ENCODE measurements at regions not wholly inside any gene's neighbourhood (a gene's known extent, or its start where the extent isn't known, plus 50 kb on each side); places are given as distances from the start of the nearest gene placed in this dataset.

- no peak overlapping the region for H2AFZ ChIP-seq (ENCODE audit: low read length)
- H3K4me3 ChIP-seq (ENCODE audit: low read depth, low read length, poor library complexity, severe bottlenecking) = no peak overlapping the region
- intact Hi-C loops (cut with micrococcal nuclease; ENCODE audit: unreplicated experiment) = no loop called here
- TF ChIP-seq CTCF (conservative IDR thresholded peaks at IDR 0.05; ENCODE audit: low read length) (no peak), EZH2phosphoT487 (IDR thresholded peaks at IDR 0.05; ENCODE audit: borderline replicate concordance, low read depth, low read length) (no peak)
- no peak overlapping the region for H3K4me2 ChIP-seq (ENCODE audit: low read length)
- no TSS peak for BruUV-seq (replicated peaks)
- H3K27ac ChIP-seq (ENCODE audit: low read depth, low read length, poor library complexity, severe bottlenecking) = no peak overlapping the region
- H3K36me3 ChIP-seq (ENCODE audit: insufficient read depth, low read length) = no peaks in the 10 kb centered on the region
- ChIA-PET CTCF (ENCODE audit: unreplicated experiment) (no interaction called here), POLR2A (no interaction called here)
- H4K20me1 ChIP-seq (ENCODE audit: insufficient read depth, low read length) = no peaks in the 10 kb centered on the region
- no peaks in the 10 kb centered on the region for H3K9me3 ChIP-seq (ENCODE audit: low read length)
- H3K79me2 ChIP-seq (ENCODE audit: insufficient read depth, low read depth, low read length) = no peaks in the 10 kb centered on the region
- no peaks in the 10 kb centered on the region for H3K4me1 ChIP-seq (ENCODE audit: insufficient read depth, low read length, poor library complexity, severe bottlenecking)
- DNase-seq (ENCODE audit: low spot score) = no peak
- H3K9me2 ChIP-seq (ENCODE audit: insufficient read depth, low read length) = no peaks in the 10 kb centered on the region
These were observed 64.1 kb downstream of the DRD1 start for GRCh38 chr5:175379867-175380266.

- Histone ChIP-seq H2AFZ (ENCODE audit: low read length) (no peak overlapping the region), H3K9me3 (ENCODE audit: low read length) (no peaks in the 10 kb centered on the region), H3K4me3 (ENCODE audit: low read depth, low read length, poor library complexity, severe bottlenecking) (no peak overlapping the region), H3K79me2 (ENCODE audit: insufficient read depth, low read depth, low read length) (no peaks in the 10 kb centered on the region), H3K4me2 (ENCODE audit: low read length) (no peak overlapping the region), H4K20me1 (ENCODE audit: insufficient read depth, low read length) (no peaks in the 10 kb centered on the region), H3K4me1 (ENCODE audit: insufficient read depth, low read length, poor library complexity, severe bottlenecking) (no peaks in the 10 kb centered on the region), H3K27ac (ENCODE audit: low read depth, low read length, poor library complexity, severe bottlenecking) (no peak overlapping the region), H3K9me2 (ENCODE audit: insufficient read depth, low read length) (no peaks in the 10 kb centered on the region), H3K36me3 (ENCODE audit: insufficient read depth, low read length) (no peaks in the 10 kb centered on the region)
- no peak for TF ChIP-seq CTCF (conservative IDR thresholded peaks at IDR 0.05; ENCODE audit: low read length)
- ChIA-PET POLR2A (no interaction called here), CTCF (ENCODE audit: unreplicated experiment) (no interaction called here)
- intact Hi-C loops (cut with micrococcal nuclease; ENCODE audit: unreplicated experiment) = no loop called here
- no TSS peak for BruUV-seq (replicated peaks)
- no peak for DNase-seq (ENCODE audit: low spot score)
These were observed 65.4 kb downstream of the DRD1 start for GRCh38 chr5:175378444-175379028.

- no peaks in the 10 kb centered on the region for H4K20me1 ChIP-seq (ENCODE audit: insufficient read depth, low read length)
- CTCF ChIA-PET (ENCODE audit: unreplicated experiment) = no interaction called here
- intact Hi-C loops (cut with micrococcal nuclease; ENCODE audit: unreplicated experiment) = no loop called here
These were observed 66.2 kb downstream of the DRD1 start for GRCh38 chr5:175377816-175378215.

More at GRCh38 chr5:175377816-175378215, 66.2 kb downstream of the DRD1 start:
- Histone ChIP-seq H3K4me1 (ENCODE audit: insufficient read depth, low read length, poor library complexity, severe bottlenecking) (no peaks in the 10 kb centered on the region), H3K79me2 (ENCODE audit: insufficient read depth, low read depth, low read length) (no peaks in the 10 kb centered on the region), H3K27ac (ENCODE audit: low read depth, low read length, poor library complexity, severe bottlenecking) (no peak overlapping the region), H3K9me3 (ENCODE audit: low read length) (no peaks in the 10 kb centered on the region), H2AFZ (ENCODE audit: low read length) (no peak overlapping the region), H3K4me3 (ENCODE audit: low read depth, low read length, poor library complexity, severe bottlenecking) (no peak overlapping the region), H3K36me3 (ENCODE audit: insufficient read depth, low read length) (no peaks in the 10 kb centered on the region), H3K4me2 (ENCODE audit: low read length) (no peak overlapping the region), H3K9me2 (ENCODE audit: insufficient read depth, low read length) (no peaks in the 10 kb centered on the region)
- POLR2A ChIA-PET = no interaction called here
- BruUV-seq (replicated peaks) = no TSS peak
- TF ChIP-seq EZH2phosphoT487 (IDR thresholded peaks at IDR 0.05; ENCODE audit: borderline replicate concordance, low read depth, low read length) (no peak), CTCF (conservative IDR thresholded peaks at IDR 0.05; ENCODE audit: low read length) (no peak)
- DNase-seq (ENCODE audit: low spot score) = no peak
